Osteocyte (in vitro differentiated cells): ENCODE measurements at regions not wholly inside any gene's neighbourhood (a gene's known extent, or its start where the extent isn't known, plus 50 kb on each side); places are given as distances from the start of the nearest gene placed in this dataset.

Experiments used
- DNase-seq: peaks from one replicate; pipeline ENCODE4 v3.0.0; 2021; ENCODE audit warnings: mixed read lengths; ENCODE audit not compliant: unreplicated experiment; ENCODE audit errors: extremely low spot score
- H3K27ac Mint-ChIP-seq: one replicate; pipeline ENCODE4 v1.8.0; 2021; ENCODE audit warnings: mild to moderate bottlenecking, mixed read lengths; ENCODE audit not compliant: unreplicated experiment
- H3K27me3 Mint-ChIP-seq: one replicate; pipeline ENCODE4 v1.8.0; 2021; ENCODE audit warnings: mixed read lengths; ENCODE audit not compliant: unreplicated experiment
- H3K36me3 Mint-ChIP-seq: one replicate; pipeline ENCODE4 v1.8.0; 2021; ENCODE audit warnings: mixed read lengths; ENCODE audit not compliant: unreplicated experiment
- H3K4me1 Mint-ChIP-seq: one replicate; pipeline ENCODE4 v1.8.0; 2021; ENCODE audit warnings: mixed read lengths; ENCODE audit not compliant: unreplicated experiment
- H3K4me3 Mint-ChIP-seq: one replicate; pipeline ENCODE4 v1.8.0; 2021; ENCODE audit warnings: mild to moderate bottlenecking, moderate library complexity, mixed read lengths; ENCODE audit not compliant: unreplicated experiment
- H3K9me3 Mint-ChIP-seq: one replicate; pipeline ENCODE4 v1.8.0; 2021; ENCODE audit warnings: mixed read lengths; ENCODE audit not compliant: unreplicated experiment
- TF ChIP-seq, protein P1 (sequence below): fragments of 200-600 bp; sonication (generic); IDR thresholded peaks from 2 replicates; pipeline ENCODE4 v1.5.0; 2021; ENCODE audit warnings: antibody characterized with exemption, mild to moderate bottlenecking, moderate library complexity

DNA sequence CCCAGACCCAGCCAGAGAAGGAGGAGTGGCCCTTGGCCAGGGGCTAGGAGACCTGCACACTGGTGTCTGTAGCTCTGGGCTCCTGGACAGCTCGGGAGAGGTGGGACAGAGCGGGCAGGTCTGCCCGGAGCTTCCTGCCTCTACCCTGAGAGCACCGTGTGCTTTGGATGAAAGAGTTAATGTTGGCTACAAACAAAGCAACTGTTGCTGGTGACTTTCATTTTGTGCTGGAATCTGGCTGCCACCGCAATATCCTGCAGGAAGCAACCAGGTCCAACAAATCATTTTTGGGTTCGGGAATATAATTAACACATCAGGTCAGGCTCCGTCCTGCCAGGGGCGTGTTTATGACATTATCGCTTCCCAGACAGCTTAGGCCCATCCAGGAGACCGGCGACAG lies 441.8 kb upstream of the MKI67 start:
- no peaks in the 10 kb centered on the region for H3K4me1 Mint-ChIP-seq
- H3K27ac Mint-ChIP-seq, result no peak overlapping the region
- H3K36me3 Mint-ChIP-seq, result no peaks in the 10 kb centered on the region
- H3K4me3 Mint-ChIP-seq, result no peak overlapping the region
- peaks cover 16% of the 10 kb centered on the region for H3K9me3 Mint-ChIP-seq
- TF ChIP-seq, protein P1, sequence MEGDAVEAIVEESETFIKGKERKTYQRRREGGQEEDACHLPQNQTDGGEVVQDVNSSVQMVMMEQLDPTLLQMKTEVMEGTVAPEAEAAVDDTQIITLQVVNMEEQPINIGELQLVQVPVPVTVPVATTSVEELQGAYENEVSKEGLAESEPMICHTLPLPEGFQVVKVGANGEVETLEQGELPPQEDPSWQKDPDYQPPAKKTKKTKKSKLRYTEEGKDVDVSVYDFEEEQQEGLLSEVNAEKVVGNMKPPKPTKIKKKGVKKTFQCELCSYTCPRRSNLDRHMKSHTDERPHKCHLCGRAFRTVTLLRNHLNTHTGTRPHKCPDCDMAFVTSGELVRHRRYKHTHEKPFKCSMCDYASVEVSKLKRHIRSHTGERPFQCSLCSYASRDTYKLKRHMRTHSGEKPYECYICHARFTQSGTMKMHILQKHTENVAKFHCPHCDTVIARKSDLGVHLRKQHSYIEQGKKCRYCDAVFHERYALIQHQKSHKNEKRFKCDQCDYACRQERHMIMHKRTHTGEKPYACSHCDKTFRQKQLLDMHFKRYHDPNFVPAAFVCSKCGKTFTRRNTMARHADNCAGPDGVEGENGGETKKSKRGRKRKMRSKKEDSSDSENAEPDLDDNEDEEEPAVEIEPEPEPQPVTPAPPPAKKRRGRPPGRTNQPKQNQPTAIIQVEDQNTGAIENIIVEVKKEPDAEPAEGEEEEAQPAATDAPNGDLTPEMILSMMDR, result no peak
- no peaks in the 10 kb centered on the region for H3K27me3 Mint-ChIP-seq
- peak; percentile 68 for DNase-seq

DNA sequence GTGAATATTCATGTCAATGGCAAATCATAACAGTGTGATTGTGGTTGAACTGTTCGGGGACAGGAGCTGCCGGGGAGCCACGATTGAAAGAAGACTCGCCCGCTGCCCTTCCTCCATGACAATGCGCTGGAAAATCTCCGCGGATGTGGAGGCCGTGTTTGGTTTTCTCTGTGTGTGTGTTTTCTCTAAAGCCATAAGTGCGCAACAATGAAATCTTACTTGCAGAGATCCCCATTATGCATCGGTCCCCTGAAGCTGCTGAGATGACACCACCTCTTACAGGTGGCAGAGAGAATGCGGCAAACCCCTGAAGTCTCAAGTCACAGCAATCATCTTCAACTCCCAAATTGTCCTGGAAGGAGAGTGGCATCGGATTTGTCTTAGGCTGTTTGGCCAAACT lies 442.3 kb upstream of the MKI67 start:
- no peaks in the 10 kb centered on the region for H3K4me1 Mint-ChIP-seq

DNA sequence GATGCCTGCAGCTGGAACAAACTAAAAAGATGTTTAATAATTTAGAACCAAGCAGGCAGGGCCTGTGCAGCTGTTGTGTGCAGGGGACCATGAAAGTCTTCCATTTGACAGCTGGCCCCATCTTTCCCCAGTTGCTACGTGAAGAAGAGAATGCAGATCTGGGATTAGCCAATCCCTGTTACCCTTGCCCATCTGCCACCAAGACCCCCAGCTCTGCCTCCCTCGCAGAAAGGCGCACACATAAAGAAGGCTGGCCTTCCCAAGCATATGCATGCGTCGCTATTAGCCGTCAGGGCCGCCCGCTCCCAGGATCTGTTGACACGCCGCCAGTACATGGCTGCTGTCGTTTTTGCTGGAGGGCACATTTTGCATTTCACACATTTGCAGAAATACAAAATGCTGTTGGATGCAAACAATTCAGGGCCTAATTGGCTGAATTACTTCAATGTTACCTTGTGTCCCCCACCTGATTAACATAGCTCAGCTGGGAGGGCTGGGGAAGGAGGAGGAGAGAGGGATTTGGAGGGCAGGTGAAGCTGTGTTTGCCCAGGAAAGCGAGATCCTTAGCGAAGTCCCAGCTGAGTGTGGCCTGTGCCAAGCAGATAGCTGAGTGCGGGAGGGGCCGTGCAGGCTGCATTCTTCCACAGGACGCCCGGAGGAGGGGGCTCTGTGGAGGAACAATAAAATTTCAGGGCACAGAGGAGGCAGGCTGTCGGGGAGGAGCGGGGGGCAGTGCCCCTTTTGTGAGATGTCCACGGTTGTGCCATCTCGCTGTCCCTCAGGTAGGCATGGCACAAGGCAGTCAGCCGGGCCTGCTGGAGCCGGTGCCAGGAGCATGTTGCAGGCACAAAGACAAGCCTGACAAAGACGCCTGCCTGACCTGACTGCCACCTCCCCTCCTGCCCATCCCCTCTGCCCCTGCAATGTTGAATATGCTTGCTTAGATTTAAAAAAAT lies 443.0 kb upstream of the MKI67 start:
- Mint-ChIP-seq H3K27me3 (no peaks in the 10 kb centered on the region), H3K27ac (no peak overlapping the region), H3K4me3 (no peak overlapping the region)

More for the DNA sequence above, 442.3 kb upstream of the MKI67 start:
- no peak overlapping the region for H3K4me3 Mint-ChIP-seq
- TF ChIP-seq, protein P1, result no peak
- no peaks in the 10 kb centered on the region for H3K36me3 Mint-ChIP-seq
- peaks cover 12% of the 10 kb centered on the region for H3K9me3 Mint-ChIP-seq
- H3K27me3 Mint-ChIP-seq, result no peaks in the 10 kb centered on the region
- no peak overlapping the region for H3K27ac Mint-ChIP-seq
- DNase-seq, result no peak

DNA sequence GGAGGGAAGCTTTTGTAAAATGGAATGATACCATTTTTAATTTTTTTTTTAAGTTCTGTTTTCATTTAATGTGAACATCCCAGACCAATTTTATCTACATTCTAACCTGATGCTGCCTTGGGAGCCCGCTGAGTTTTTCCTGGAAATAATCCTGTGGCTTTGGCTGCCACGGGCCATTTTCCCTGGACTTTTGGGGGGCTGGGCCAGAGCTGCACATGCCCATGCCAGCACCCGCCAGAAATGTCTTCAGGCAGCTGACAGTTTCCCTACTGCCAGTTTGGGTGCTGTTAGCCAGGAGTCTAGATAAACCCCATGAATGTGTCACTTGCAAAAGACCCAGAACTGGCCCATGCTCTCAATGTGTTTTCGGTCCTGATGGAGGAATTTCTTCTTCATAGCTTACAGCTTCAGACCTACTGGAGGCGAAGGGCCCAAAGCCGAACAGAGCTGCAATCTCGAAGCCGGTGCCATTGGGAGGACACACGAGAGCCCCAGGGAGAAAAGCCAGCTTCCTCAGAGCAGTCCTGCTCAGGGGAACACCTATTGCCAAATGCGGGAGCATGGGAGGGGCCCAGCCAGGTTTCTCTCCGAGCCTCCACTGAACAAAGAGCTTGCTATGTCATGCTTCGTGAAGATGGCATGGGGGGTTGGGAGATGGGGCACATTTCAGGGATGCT lies 444.2 kb upstream of the MKI67 start:
- H3K4me1 Mint-ChIP-seq, result peaks cover 2% of the 10 kb centered on the region
- no peak overlapping the region for H3K27ac Mint-ChIP-seq
- H3K36me3 Mint-ChIP-seq, result no peaks in the 10 kb centered on the region
- no peaks in the 10 kb centered on the region for H3K27me3 Mint-ChIP-seq
- DNase-seq, result peak; percentile 75
- no peak overlapping the region for H3K4me3 Mint-ChIP-seq
- TF ChIP-seq, protein P1, result no peak
- H3K9me3 Mint-ChIP-seq, result peaks cover 5% of the 10 kb centered on the region

More for the DNA sequence above, 443.0 kb upstream of the MKI67 start:
- H3K36me3 Mint-ChIP-seq, result no peaks in the 10 kb centered on the region
- H3K9me3 Mint-ChIP-seq, result peaks cover 5% of the 10 kb centered on the region
- TF ChIP-seq, protein P1, result no peak
- no peaks in the 10 kb centered on the region for H3K4me1 Mint-ChIP-seq
- DNase-seq, result peak; percentile 82

DNA sequence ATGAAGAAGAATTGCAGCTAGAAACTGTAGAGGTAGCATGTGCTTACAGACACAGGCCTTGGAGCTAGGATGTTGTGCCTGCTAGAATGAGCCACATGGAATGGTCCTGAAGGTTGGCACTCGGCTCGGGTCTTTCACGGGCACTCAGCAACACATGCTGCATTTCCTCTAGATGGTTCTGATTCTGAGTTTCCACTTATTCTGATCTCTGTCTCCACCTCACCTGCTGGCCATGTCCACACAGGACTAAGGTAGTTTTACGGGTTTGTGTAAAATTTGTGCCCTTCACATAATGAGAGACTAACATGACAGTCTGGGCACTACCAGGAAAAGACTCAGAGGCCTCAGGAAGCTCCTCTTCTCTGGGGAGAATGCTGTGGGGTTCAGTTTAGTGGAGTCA lies 444.8 kb upstream of the MKI67 start:
- no peak overlapping the region for H3K4me3 Mint-ChIP-seq
- DNase-seq, result no peak
- H3K4me1 Mint-ChIP-seq, result peaks cover 2% of the 10 kb centered on the region
- no peak overlapping the region for H3K27ac Mint-ChIP-seq
- TF ChIP-seq, protein P1, result no peak
- no peaks in the 10 kb centered on the region for H3K27me3 Mint-ChIP-seq
- no peaks in the 10 kb centered on the region for H3K36me3 Mint-ChIP-seq
- peaks cover 5% of the 10 kb centered on the region for H3K9me3 Mint-ChIP-seq
